HEK293T (cell line): ENCODE measurements at regions not wholly inside any gene's neighbourhood (a gene's known extent, or its start where the extent isn't known, plus 50 kb on each side); places are given as distances from the start of the nearest gene placed in this dataset.

ENCODE experiments used
- CTCF ChIA-PET: fragments of 350-600 bp; formaldehyde crosslinking; extraction: SDS; loops from one replicate; lab custom pipeline; 2021; ENCODE audit warnings: antibody characterized with exemption, inconsistent platforms; lab: Yijun Ruan, JAX
- POLR2A ChIA-PET: fragments of 350-600 bp; formaldehyde crosslinking; extraction: SDS; loops from one replicate; lab custom pipeline; 2020; ENCODE audit warnings: antibody characterized with exemption, inconsistent platforms; lab: Yijun Ruan, JAX
- DNase-seq: peaks from one replicate; pipeline ENCODE4 v3.0.0; 2012; ENCODE audit warnings: mixed read lengths; ENCODE audit errors: extremely low spot score
- ARNT ChIP-seq: fragments of 450-650 bp; IDR thresholded peaks from 2 replicates; pipeline ENCODE4 v1.6.1; 2017; ENCODE audit warnings: mild to moderate bottlenecking
- BHLHE40 ChIP-seq: fragments of 450-650 bp; IDR thresholded peaks from 2 replicates; pipeline ENCODE4 v1.6.1; 2016; ENCODE audit warnings: mild to moderate bottlenecking, moderate library complexity, borderline replicate concordance
- CTBP1 ChIP-seq: fragments of 450-650 bp; IDR thresholded peaks from 2 replicates; pipeline ENCODE4 v1.6.1; 2016; ENCODE audit warnings: borderline replicate concordance
- ELF4 ChIP-seq: fragments of 450-650 bp; IDR thresholded peaks from 2 replicates; pipeline ENCODE4 v1.6.1; 2017; ENCODE audit warnings: antibody characterized with exemption
- FOXA1 ChIP-seq: fragments of 450-650 bp; IDR thresholded peaks from 2 replicates; pipeline ENCODE4 v1.6.1; 2016; ENCODE audit warnings: mild to moderate bottlenecking
- FOXK2 ChIP-seq: fragments of 450-650 bp; IDR thresholded peaks from 2 replicates; pipeline ENCODE4 v1.6.1; 2016; ENCODE audit warnings: mild to moderate bottlenecking
- FOXM1 ChIP-seq: fragments of 450-650 bp; IDR thresholded peaks from 2 replicates; pipeline ENCODE4 v1.6.1; 2017; ENCODE audit warnings: mild to moderate bottlenecking, borderline replicate concordance
- HDGF ChIP-seq: fragments of 450-650 bp; IDR thresholded peaks from 2 replicates; pipeline ENCODE4 v1.6.1; 2017; ENCODE audit warnings: antibody characterized with exemption, borderline replicate concordance
- L3MBTL2 ChIP-seq: fragments of 450-650 bp; conservative IDR thresholded peaks from 2 replicates; pipeline ENCODE4 v1.6.1; 2016; ENCODE audit warnings: mild to moderate bottlenecking
- LEF1 ChIP-seq: fragments of 450-650 bp; IDR thresholded peaks from 2 replicates; pipeline ENCODE4 v1.6.1; 2017; ENCODE audit warnings: mild to moderate bottlenecking, borderline replicate concordance
- NFRKB ChIP-seq: fragments of 450-650 bp; IDR thresholded peaks from 2 replicates; pipeline ENCODE4 v1.6.1; 2016; ENCODE audit warnings: mild to moderate bottlenecking, moderate library complexity
- SP1 ChIP-seq: fragments of 450-650 bp; IDR thresholded peaks from 2 replicates; pipeline ENCODE4 v1.6.1; 2017
- SUZ12 ChIP-seq: fragments of 450-650 bp; IDR thresholded peaks from 2 replicates; pipeline ENCODE4 v1.6.1; 2016; ENCODE audit warnings: mild to moderate bottlenecking
- TARDBP ChIP-seq: fragments of 450-650 bp; IDR thresholded peaks from 2 replicates; pipeline ENCODE4 v1.6.1; 2016
- ZNF384 ChIP-seq: fragments of 450-650 bp; IDR thresholded peaks from 2 replicates; pipeline ENCODE4 v1.6.1; 2016
- TF ChIP-seq, protein P1 (sequence below): fragments of 450-650 bp; IDR thresholded peaks from 2 replicates; pipeline ENCODE4 v1.6.1; 2016

DNA sequence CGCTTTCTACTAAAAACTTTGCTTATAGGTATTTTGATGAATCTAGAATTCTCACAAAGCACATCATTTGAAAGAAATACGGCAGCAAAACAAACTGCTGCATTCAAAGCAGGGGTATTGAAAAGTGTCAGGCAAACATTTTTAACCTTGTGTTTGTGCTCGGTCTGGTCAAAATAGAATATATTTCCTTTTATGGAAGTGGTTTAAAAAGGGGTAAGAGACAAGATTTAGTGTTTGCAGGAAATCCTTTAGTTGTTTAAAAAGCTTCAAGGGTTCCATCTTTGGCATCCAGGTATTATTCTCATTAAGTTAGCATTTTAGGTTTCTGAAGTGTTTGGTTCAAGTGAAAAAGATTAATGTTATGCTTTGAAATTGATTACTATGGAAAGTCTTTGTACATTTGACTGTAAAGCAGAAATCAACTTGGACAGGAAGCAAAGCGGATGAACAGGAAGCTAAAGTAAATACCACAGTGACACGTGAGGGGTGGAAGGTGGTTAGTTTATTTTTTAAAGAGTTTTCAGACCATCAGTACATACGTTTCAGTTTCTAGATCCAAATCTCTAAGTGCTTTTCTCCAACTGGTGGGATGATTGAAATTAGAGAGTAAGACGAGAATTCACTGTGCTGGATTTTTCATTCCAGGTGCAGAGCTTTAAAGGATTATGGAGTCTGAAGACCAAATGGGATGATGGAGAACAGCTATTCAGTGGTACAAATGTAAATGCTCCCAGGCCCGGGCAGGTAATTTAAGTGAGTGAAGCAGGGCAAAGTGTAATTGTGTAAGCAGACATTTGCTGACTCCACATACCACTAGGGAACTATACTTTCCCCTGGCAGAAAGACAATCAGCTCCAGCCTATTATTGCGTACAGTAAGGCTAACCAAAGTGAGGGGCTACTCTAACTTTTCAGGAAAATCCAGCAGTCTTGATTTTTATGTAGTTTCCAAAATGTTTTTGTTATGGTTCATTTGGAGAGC is 341.8 kb upstream of the TBL1XR1 start:
- no peak for TF ChIP-seq L3MBTL2
- TF ChIP-seq, protein P1, sequence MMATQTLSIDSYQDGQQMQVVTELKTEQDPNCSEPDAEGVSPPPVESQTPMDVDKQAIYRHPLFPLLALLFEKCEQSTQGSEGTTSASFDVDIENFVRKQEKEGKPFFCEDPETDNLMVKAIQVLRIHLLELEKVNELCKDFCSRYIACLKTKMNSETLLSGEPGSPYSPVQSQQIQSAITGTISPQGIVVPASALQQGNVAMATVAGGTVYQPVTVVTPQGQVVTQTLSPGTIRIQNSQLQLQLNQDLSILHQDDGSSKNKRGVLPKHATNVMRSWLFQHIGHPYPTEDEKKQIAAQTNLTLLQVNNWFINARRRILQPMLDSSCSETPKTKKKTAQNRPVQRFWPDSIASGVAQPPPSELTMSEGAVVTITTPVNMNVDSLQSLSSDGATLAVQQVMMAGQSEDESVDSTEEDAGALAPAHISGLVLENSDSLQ: no peak
- TF ChIP-seq NFRKB: no peak
- no peak for TF ChIP-seq SP1
- no peak for TF ChIP-seq FOXK2
- no peak for TF ChIP-seq HDGF
- no peak for TF ChIP-seq CTBP1
- no peak for TF ChIP-seq ZNF384
- TF ChIP-seq ARNT: no peak
- no peak for TF ChIP-seq TARDBP
- no peak for TF ChIP-seq BHLHE40
- no peak for TF ChIP-seq ELF4
- no peak for TF ChIP-seq LEF1
- TF ChIP-seq SUZ12: no peak
- TF ChIP-seq FOXM1: no peak
- TF ChIP-seq FOXA1: no peak
- no peak for DNase-seq
- POLR2A ChIA-PET: no interaction called here
- CTCF ChIA-PET: no interaction called here

DNA sequence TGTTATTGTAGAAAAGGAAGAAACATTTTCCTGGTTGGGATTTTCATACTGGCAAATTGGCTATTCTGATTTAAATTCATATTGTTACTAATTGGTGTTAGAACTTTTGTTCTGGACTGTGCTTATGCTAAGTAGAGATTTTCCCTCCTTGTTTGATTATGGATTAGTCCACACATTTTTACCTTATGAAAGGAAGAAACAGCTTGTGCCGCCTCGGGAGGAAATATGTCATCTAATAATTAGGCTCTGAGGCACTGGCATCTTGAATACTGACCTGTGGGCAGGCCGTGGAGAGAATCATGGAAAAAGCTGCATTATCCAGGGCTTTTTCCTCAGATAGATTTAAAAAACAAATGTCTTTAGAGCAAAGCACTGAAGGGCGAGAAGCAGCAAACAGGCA is 344.3 kb upstream of the TBL1XR1 start:
- ChIA-PET POLR2A (no interaction called here), CTCF (no interaction called here)
- TF ChIP-seq BHLHE40 (no peak), HDGF (no peak), NFRKB (no peak), CTBP1 (no peak), ZNF384 (no peak), TARDBP (no peak), FOXA1 (no peak), ARNT (no peak), ELF4 (no peak), LEF1 (no peak), FOXK2 (no peak), SP1 (no peak), SUZ12 (no peak)
- TF ChIP-seq, protein P1: no peak
- no peak for DNase-seq

- TF ChIP-seq FOXA1 (no peak), SUZ12 (no peak), NFRKB (no peak), ARNT (no peak), SP1 (no peak), ELF4 (no peak), BHLHE40 (no peak), HDGF (no peak)
- TF ChIP-seq, protein P1: no peak
- CTCF ChIA-PET: no interaction called here
- no peak for DNase-seq
- POLR2A ChIA-PET: no interaction called here
Measured at GRCh38 chr3:177545964-177546363, 348.7 kb upstream of the TBL1XR1 start.

DNA sequence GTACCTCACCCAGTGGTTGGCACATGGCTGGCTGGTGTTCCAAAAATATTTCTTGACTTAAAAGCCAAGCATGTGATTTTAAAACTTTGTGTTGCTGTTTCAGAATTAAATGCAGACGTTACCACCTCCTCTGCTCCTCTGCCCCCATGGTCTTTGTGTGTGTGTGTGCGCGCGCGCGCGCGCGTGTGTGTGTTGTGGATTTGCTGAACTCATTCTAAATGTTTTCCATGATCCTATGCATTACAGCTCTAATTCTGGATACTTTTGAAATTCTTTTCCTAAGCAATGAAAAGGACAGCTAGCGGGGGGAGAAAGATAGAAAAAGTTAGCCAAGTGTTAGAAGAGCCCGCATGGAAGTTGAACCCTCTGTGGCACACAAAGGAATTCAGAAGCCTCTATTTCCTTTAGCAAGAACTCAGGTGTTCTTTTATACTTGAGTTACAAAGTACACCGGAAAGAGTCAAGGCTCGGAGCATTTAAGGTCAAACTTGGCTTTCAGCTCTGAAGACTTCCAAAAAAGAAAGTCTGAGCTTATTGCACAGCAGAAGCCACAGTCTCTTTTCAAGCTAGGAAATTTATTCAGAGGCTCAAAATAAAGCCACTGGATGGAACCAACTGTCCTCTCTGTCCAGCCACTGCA is 350.5 kb upstream of the TBL1XR1 start:
- ChIA-PET CTCF (no interaction called here), POLR2A (no interaction called here)
- TF ChIP-seq CTBP1: no peak
- no peak for DNase-seq

GRCh38 chr3:177550667-177551066 is 353.4 kb upstream of the TBL1XR1 start:
- ChIA-PET POLR2A (no interaction called here), CTCF (no interaction called here)
- TF ChIP-seq ZNF384: no peak
- TF ChIP-seq FOXK2: no peak
- TF ChIP-seq ELF4: no peak
- no peak for TF ChIP-seq SUZ12
- TF ChIP-seq, protein P1: no peak
- no peak for TF ChIP-seq FOXM1
- no peak for TF ChIP-seq TARDBP
- TF ChIP-seq ARNT: no peak
- no peak for TF ChIP-seq FOXA1
- no peak for TF ChIP-seq SP1
- TF ChIP-seq HDGF: no peak
- no peak for TF ChIP-seq L3MBTL2
- TF ChIP-seq LEF1: no peak
- TF ChIP-seq BHLHE40: no peak
- TF ChIP-seq NFRKB: no peak
- no peak for TF ChIP-seq CTBP1
- DNase-seq: no peak

DNA sequence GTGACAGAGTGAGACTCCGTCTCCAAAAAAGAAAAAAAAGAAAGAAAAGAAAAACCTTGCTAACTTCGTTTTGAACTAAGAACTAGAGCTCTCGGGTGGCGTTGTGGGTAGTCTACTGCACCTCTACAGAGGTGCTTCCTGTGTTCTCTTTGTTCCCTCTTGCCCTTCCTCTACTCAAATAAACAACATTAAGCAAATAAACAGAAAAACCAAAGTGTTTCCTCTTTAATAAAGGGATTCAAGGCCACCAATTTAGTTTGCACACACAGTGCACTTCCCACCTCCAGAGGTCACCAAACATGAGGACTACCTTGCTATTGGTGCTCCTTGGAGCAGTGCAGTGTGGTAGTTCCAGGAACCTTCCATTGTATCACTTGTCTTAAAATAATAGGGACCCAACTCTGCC is 354.2 kb upstream of the TBL1XR1 start:
- CTCF ChIA-PET: no interaction called here
- TF ChIP-seq HDGF: no peak
- no peak for TF ChIP-seq TARDBP
- POLR2A ChIA-PET: no interaction called here
- no peak for DNase-seq
